GM13976 (cell line): ENCODE measurements at regions not wholly inside any gene's neighbourhood (a gene's known extent, or its start where the extent isn't known, plus 50 kb on each side); places are given as distances from the start of the nearest gene placed in this dataset.

Source experiments
- DNase-seq: peaks from one replicate; pipeline ENCODE4 v3.0.0; 2012; ENCODE audit warnings: low spot score
- CTCF ChIP-seq: IDR thresholded peaks from 2 replicates; pipeline ENCODE4 v1.5.1; 2012; ENCODE audit warnings: borderline replicate concordance, mild to moderate bottlenecking; ENCODE audit not compliant: insufficient read depth; ENCODE audit errors: extremely low read depth, missing control alignments, control extremely low read depth
- in situ Hi-C: fragments of 300-500 bp; cut with MboI; formaldehyde crosslinking; loops from one replicate; pipeline ENCODE4 v1.12.0; 2022; ENCODE audit warnings: low sequenced_read_pairs, mixed read lengths, inconsistent platforms; ENCODE audit not compliant: unreplicated experiment

- TF ChIP-seq CTCF = no peak
- in situ Hi-C loops = no loop called here
- DNase-seq = no peak
Measured at GRCh38 chr20:21017528-21018085, 88.6 kb downstream of the LINC00237 start.

- no peak for DNase-seq
- no peak for TF ChIP-seq CTCF
- in situ Hi-C loops = no loop called here
Measured at GRCh38 chr20:21016751-21017150, 89.4 kb downstream of the LINC00237 start.

- TF ChIP-seq CTCF = no peak
- no peak for DNase-seq
- in situ Hi-C loops = no loop called here
Measured at GRCh38 chr20:21014528-21014927, 91.6 kb downstream of the LINC00237 start.

- DNase-seq = no peak
- in situ Hi-C loops = no loop called here
- TF ChIP-seq CTCF = no peak
Measured at GRCh38 chr20:21008951-21009350, 97.2 kb downstream of the LINC00237 start.

- no peak for DNase-seq
- in situ Hi-C loops = no loop called here
- TF ChIP-seq CTCF = no peak
Measured at GRCh38 chr20:21006611-21007010, 99.5 kb downstream of the LINC00237 start.

GRCh38 chr20:21004386-21005076 lies 101.6 kb downstream of the LINC00237 start:
- no peak for TF ChIP-seq CTCF
- DNase-seq = no peak
- in situ Hi-C loops = no loop called here
